SK-N-SH (cell line): ENCODE measurements at regions not wholly inside any gene's neighbourhood (a gene's known extent, or its start where the extent isn't known, plus 50 kb on each side); places are given as distances from the start of the nearest gene placed in this dataset.

ENCODE experiments used
- FOSL2 ChIP-seq: IDR thresholded peaks from 2 replicates; pipeline ENCODE4 v1.4.0; 2012; ENCODE audit warnings: low read depth, mild to moderate bottlenecking, moderate library complexity, borderline replicate concordance
- RFX5 ChIP-seq: IDR thresholded peaks from 2 replicates; pipeline ENCODE4 v1.6.1; 2012; ENCODE audit warnings: mild to moderate bottlenecking, improper control_type of control experiment, low read length
- TF ChIP-seq, protein P1 (sequence below): IDR thresholded peaks from 2 replicates; pipeline ENCODE4; 2012

DNA sequence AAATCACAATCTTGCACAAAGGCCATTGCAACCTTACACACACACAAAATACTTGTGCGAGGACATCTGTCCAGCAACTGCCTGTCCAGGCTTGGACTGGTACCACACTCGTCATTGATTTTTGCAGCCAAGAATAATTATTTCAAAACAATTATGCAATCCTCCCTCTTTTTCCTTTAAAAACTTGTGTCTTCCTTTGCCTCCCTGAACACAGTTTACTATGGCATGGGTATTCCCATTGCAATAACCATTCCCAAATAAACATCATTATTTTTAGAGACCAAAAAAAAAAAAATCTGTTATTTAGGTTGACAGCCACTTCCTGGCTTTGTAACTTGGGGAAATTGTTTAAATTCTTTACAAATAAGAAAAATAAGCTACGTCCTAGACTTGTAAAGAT, 54.0 kb downstream of the C11orf91 start:
- TF ChIP-seq RFX5 (no peak), FOSL2 (no peak)
- TF ChIP-seq, protein P1, sequence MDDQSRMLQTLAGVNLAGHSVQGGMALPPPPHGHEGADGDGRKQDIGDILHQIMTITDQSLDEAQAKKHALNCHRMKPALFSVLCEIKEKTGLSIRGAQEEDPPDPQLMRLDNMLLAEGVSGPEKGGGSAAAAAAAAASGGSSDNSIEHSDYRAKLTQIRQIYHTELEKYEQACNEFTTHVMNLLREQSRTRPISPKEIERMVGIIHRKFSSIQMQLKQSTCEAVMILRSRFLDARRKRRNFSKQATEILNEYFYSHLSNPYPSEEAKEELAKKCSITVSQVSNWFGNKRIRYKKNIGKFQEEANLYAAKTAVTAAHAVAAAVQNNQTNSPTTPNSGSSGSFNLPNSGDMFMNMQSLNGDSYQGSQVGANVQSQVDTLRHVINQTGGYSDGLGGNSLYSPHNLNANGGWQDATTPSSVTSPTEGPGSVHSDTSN, result no peak
